ACC112 (cell line): ENCODE measurements at regions not wholly inside any gene's neighbourhood (a gene's known extent, or its start where the extent isn't known, plus 50 kb on each side); places are given as distances from the start of the nearest gene placed in this dataset.

ENCODE experiments used
- H2AFZ ChIP-seq: fragments of 200-600 bp; sonication (generic); one replicate; pipeline ENCODE4 v1.6.0; 2017; ENCODE audit warnings: antibody characterized with exemption, low read length; ENCODE audit not compliant: unreplicated experiment
- H3K27ac ChIP-seq: fragments of 200-600 bp; sonication (generic); 2 replicates; pipeline ENCODE4 v1.5.1; 2014; ENCODE audit warnings: low read depth, mild to moderate bottlenecking, antibody characterized with exemption, low read length, moderate library complexity
- H3K27me3 ChIP-seq: fragments of 200-600 bp; sonication (generic); 2 replicates; pipeline ENCODE4 v1.6.1; 2014; ENCODE audit warnings: mild to moderate bottlenecking, antibody characterized with exemption, low read length, moderate library complexity, mixed read lengths; ENCODE audit not compliant: insufficient read depth
- H3K36me3 ChIP-seq: fragments of 200-600 bp; sonication (generic); 2 replicates; pipeline ENCODE4 v1.6.1; 2016; ENCODE audit warnings: mild to moderate bottlenecking, antibody characterized with exemption, low read length, moderate library complexity, mixed read lengths; ENCODE audit not compliant: insufficient read depth
- H3K4me1 ChIP-seq: fragments of 200-600 bp; sonication (generic); one replicate; pipeline ENCODE4 v1.6.1; 2016; ENCODE audit warnings: low read length, mixed read lengths; ENCODE audit not compliant: insufficient read depth, unreplicated experiment, control insufficient read depth
- H3K4me3 ChIP-seq: fragments of 200-600 bp; sonication (generic); 2 replicates; pipeline ENCODE4 v1.5.1; 2014; ENCODE audit warnings: mild to moderate bottlenecking, low read depth, low read length
- H3K79me2 ChIP-seq: fragments of 200-600 bp; sonication (generic); one replicate; pipeline ENCODE4 v1.6.0; 2016; ENCODE audit warnings: low read length; ENCODE audit not compliant: control insufficient read depth, unreplicated experiment, insufficient read depth

- H2AFZ ChIP-seq, result no peak overlapping the region
- H3K4me1 ChIP-seq, result no peaks in the 10 kb centered on the region
- no peaks in the 10 kb centered on the region for H3K27me3 ChIP-seq
- no peaks in the 10 kb centered on the region for H3K79me2 ChIP-seq
- no peaks in the 10 kb centered on the region for H3K36me3 ChIP-seq
- H3K27ac ChIP-seq, result no peak overlapping the region
- no peak overlapping the region for H3K4me3 ChIP-seq
These were observed 878.3 kb upstream of the ID2 start for GRCh38 chr2:7803515-7803914.

- H3K27me3 ChIP-seq, result no peaks in the 10 kb centered on the region
- no peak overlapping the region for H3K27ac ChIP-seq
- H3K79me2 ChIP-seq, result no peaks in the 10 kb centered on the region
- H3K4me3 ChIP-seq, result no peak overlapping the region
- no peaks in the 10 kb centered on the region for H3K36me3 ChIP-seq
- H2AFZ ChIP-seq, result no peak overlapping the region
- peaks cover 27% of the 10 kb centered on the region for H3K4me1 ChIP-seq
These were observed 872.2 kb upstream of the ID2 start for GRCh38 chr2:7809640-7810039.

DNA sequence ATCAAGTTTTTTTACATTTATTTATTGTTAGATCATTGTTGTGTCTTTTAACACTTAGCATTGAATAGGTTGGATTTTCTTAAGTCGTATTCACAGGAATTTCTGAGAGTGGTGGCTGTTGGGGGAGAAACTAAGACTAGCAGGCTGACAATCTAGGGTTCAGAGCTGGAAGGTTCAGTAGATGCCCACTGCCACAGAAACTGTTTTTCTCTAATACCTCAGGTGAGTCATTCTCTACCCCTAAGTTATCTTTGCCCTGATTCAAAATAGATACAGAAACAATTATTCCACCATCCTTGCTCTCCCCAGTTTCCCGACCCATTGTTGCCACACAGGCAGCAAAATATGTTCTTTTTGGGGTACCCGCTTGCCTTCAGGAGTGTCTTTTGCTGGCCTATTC is 870.8 kb upstream of the ID2 start:
- Histone ChIP-seq H2AFZ (peak overlapping the region; percentile 25), H3K27me3 (no peaks in the 10 kb centered on the region), H3K79me2 (no peaks in the 10 kb centered on the region), H3K27ac (peak overlapping the region; percentile 87; the same call in 1 of the 2 replicates), H3K4me3 (no peak overlapping the region; the same call in 1 of the 2 replicates), H3K4me1 (peaks cover 27% of the 10 kb centered on the region), H3K36me3 (no peaks in the 10 kb centered on the region)

DNA sequence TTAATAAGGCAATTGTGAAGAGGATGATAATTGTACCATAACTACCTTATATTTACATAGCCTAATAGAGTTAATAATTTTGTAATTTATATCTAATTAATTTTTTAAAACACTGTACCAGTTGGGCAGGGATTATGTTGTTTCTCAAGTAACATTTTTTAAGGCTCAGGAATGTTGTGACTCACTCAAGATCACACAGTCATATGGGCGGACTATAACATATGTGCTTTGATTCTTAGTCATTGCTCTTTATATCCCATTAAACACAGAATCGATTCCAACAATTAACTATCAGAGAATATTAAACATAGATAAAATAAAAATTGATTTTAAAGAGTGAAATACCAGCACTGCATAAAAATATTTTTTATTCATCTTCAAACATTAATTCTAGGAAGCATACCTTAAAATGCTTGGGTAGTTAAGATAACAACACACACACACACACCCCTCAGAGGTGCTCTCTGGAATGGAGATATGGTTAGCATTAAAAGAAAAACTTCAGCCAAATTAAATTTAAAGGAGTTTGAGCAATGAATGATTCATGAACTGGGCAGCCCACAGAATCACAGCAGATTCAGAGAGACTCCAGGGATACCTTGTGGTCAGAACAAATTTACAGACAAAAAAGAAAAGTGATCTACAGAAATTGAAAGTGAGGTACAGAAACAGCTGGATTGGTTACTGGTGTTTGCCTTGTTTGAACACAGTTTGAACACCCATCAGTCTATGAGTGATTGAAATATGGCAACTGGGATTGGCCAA is 869.4 kb upstream of the ID2 start:
- Histone ChIP-seq H3K27me3 (no peaks in the 10 kb centered on the region), H3K79me2 (no peaks in the 10 kb centered on the region), H3K36me3 (no peaks in the 10 kb centered on the region), H2AFZ (no peak overlapping the region), H3K4me1 (peaks cover 27% of the 10 kb centered on the region), H3K27ac (peak overlapping the region; percentile 87), H3K4me3 (peak overlapping the region; percentile 38)

GRCh38 chr2:7813541-7814292 is 868.1 kb upstream of the ID2 start:
- H2AFZ ChIP-seq, result no peak overlapping the region
- H3K4me3 ChIP-seq, result no peak overlapping the region
- H3K4me1 ChIP-seq, result peaks cover 27% of the 10 kb centered on the region
- no peaks in the 10 kb centered on the region for H3K36me3 ChIP-seq
- peak overlapping the region; percentile 87 for H3K27ac ChIP-seq
- no peaks in the 10 kb centered on the region for H3K27me3 ChIP-seq
- no peaks in the 10 kb centered on the region for H3K79me2 ChIP-seq

DNA sequence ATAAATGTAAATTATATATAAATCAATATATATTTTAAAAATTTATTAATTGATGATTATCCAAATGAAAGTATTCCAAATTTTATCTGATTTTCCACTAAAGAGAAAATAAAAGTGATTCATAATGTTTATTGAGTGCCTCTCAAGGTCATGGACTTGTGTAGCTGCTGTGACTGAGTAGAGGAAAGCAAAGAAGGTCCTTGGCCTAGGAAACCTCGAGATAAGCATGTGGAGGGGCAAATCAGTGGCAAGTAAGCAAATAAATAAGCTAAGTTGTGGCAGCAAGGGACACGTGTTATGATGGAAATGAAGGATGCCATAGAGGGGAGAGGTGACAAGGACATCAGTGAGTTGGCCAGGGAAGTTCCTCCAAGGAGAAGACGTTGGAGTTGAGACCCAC is 866.1 kb upstream of the ID2 start:
- Histone ChIP-seq H3K4me3 (no peak overlapping the region), H3K4me1 (peaks cover 27% of the 10 kb centered on the region), H3K27ac (no peak overlapping the region), H3K36me3 (no peaks in the 10 kb centered on the region), H2AFZ (no peak overlapping the region), H3K79me2 (no peaks in the 10 kb centered on the region), H3K27me3 (no peaks in the 10 kb centered on the region)

DNA sequence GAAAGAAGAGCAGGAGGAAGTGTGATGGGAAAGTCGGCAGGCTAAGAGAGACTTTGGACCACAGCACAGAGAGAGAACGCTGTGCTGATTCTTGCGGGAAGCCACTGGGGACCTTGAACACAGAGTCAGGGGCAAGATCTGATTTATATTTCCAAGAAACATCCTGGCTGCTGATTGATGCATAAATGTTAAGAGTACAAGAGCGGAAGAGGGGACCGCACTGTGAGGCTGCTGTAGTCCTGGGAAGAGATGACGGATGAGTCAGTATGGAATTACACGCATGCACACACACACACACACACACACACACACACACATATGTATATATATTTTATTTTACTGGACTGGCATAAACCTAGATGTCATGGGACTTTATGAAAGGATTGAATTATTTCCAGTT is 865.6 kb upstream of the ID2 start:
- no peak overlapping the region for H2AFZ ChIP-seq
- H3K27ac ChIP-seq, result no peak overlapping the region
- peaks cover 24% of the 10 kb centered on the region for H3K4me1 ChIP-seq
- no peak overlapping the region for H3K4me3 ChIP-seq
- no peaks in the 10 kb centered on the region for H3K27me3 ChIP-seq
- H3K79me2 ChIP-seq, result no peaks in the 10 kb centered on the region
- H3K36me3 ChIP-seq, result no peaks in the 10 kb centered on the region

- no peak overlapping the region for H3K4me3 ChIP-seq
- H3K36me3 ChIP-seq, result no peaks in the 10 kb centered on the region
- H3K27ac ChIP-seq, result no peak overlapping the region
- H3K27me3 ChIP-seq, result no peaks in the 10 kb centered on the region
- H3K4me1 ChIP-seq, result peaks cover 16% of the 10 kb centered on the region
- no peak overlapping the region for H2AFZ ChIP-seq
- H3K79me2 ChIP-seq, result no peaks in the 10 kb centered on the region
These were observed 864.9 kb upstream of the ID2 start for GRCh38 chr2:7816944-7817343.

DNA sequence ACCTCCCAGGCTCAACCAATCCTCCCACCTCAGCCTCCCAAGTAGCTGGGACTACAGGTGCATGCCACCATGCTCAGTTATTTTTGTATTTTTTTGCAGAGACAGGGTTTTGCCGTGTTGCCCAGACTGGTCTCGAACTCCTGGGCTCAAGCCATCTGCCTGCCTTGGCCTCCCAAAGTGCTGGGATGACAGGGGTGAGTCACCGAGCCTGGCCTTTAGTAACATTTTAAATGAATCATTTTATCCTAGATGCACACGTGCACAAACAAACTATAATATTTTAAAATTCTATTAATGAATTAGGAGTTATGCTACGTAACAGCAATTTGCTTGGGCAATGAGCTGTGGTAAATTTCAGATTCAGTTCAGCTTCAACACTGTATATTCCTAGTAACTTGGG is 862.5 kb upstream of the ID2 start:
- no peak overlapping the region for H3K27ac ChIP-seq
- no peaks in the 10 kb centered on the region for H3K27me3 ChIP-seq
- H3K4me1 ChIP-seq, result no peaks in the 10 kb centered on the region
- H2AFZ ChIP-seq, result no peak overlapping the region
- H3K79me2 ChIP-seq, result no peaks in the 10 kb centered on the region
- no peaks in the 10 kb centered on the region for H3K36me3 ChIP-seq
- no peak overlapping the region for H3K4me3 ChIP-seq

DNA sequence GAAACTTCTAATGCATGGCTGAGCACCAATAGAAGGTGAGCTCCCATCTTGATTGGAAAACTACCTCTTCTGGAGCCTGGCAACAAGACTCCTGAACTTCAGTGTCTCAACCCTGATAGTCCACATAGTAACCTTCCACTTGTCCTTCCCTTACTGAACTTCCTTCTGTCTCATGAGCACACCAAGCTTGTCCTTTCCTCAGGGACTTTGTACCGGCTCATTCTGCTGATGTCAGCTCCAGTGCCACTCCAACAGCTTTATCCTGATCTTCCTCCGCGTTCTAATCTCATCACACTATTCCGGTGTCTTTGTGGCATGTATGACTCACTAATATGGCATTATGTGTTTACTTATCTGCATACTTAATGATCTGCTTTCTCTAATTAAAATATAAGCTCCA is 862.0 kb upstream of the ID2 start:
- Histone ChIP-seq H3K4me3 (no peak overlapping the region), H3K36me3 (no peaks in the 10 kb centered on the region), H3K4me1 (no peaks in the 10 kb centered on the region), H3K27ac (no peak overlapping the region), H3K27me3 (no peaks in the 10 kb centered on the region), H3K79me2 (no peaks in the 10 kb centered on the region), H2AFZ (no peak overlapping the region)

DNA sequence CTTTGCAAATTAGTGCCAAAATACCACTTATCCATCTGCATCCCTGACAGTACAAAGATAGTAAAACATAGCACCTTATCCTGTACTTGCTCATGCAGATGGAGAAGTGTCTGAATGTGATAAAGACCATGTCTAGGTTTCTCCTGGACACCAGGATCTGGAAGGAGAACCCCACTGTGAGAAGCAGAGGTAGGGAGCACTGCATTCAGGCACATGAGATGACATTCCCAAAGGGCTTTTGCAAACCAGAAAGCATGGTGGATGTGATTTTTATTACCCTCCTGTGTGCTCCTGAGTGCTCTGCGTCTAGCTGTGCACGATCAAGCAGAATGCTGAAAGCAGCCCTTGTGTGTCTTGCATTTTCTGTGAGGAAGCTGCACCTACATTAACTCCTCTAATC is 857.6 kb upstream of the ID2 start:
- Histone ChIP-seq H3K4me3 (no peak overlapping the region), H3K4me1 (peaks cover 13% of the 10 kb centered on the region), H3K79me2 (no peaks in the 10 kb centered on the region), H3K27me3 (no peaks in the 10 kb centered on the region), H3K36me3 (no peaks in the 10 kb centered on the region), H3K27ac (no peak overlapping the region), H2AFZ (no peak overlapping the region)
